ENCODE measurements at regions not wholly inside any gene's neighbourhood (a gene's known extent, or its start where the extent isn't known, plus 50 kb on each side); places are given as distances from the start of the nearest gene placed in this dataset.
A peak's percentile ranks its signal among the peaks of the same experiment; 100 is the strongest.

DNA sequence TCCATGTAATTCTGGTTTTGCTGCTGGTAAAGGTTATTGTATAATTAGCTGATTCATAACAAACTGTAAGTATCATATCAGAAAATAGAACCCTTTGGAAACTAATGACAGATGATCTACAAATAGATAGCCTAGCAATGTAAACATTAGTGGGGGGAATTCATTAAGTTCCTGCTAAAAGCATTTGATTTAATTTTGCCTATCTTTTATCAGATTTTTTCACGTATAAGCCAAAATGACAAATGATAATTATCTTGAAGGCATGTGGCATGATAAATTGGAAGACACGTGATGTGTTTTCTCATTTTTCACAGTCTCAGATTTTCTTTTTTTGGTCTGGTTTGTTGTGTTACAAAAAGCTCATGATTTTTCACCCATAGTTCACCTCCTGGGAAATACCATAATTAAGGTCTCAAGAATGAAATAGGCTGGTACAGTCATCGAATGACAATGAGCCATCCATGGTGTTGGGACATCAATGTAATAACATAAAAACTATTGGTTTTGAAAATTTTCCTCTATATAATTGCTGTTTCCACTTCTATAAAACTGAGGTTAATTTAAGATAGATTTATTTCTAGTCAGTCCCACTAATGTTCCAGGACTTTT, 325.9 kb upstream of the TBL1XR1 start:
- TF ChIP-seq, protein P1, sequence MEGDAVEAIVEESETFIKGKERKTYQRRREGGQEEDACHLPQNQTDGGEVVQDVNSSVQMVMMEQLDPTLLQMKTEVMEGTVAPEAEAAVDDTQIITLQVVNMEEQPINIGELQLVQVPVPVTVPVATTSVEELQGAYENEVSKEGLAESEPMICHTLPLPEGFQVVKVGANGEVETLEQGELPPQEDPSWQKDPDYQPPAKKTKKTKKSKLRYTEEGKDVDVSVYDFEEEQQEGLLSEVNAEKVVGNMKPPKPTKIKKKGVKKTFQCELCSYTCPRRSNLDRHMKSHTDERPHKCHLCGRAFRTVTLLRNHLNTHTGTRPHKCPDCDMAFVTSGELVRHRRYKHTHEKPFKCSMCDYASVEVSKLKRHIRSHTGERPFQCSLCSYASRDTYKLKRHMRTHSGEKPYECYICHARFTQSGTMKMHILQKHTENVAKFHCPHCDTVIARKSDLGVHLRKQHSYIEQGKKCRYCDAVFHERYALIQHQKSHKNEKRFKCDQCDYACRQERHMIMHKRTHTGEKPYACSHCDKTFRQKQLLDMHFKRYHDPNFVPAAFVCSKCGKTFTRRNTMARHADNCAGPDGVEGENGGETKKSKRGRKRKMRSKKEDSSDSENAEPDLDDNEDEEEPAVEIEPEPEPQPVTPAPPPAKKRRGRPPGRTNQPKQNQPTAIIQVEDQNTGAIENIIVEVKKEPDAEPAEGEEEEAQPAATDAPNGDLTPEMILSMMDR (conservative IDR thresholded peaks at IDR 0.05; ENCODE audit: control insufficient read depth, insufficient read depth, low read depth, low read length), result no peak
- no peak for DNase-seq (ENCODE audit: low read depth)
- H3K4me3 ChIP-seq (ENCODE audit: control insufficient read depth, low read depth, low read length), result no peak overlapping the region

DNA sequence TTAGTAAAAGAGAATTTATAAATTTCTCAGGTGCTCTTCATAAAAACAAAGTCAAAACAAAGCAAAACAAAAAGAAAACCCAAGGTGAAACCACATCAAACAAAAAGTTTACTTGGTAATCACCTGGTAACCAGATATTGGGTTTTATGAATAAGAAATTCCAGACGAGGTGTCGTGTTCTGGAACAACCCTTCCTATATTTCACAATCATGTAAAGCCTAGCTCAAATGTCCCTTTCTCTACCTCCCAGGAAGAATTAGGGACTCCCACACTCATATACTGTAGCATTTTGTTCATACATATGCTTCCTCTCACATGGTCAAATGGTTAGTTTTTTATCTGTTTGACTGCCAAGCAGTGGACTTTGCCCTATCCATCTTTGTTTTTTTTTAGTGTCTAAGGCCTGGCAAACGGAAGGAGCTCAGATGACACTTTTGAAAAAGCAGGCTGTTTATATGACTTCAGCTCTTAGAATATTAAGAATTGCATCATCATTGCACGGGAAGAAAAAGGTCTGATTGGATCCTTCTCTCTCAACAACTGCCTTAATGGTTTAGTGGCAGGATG, 326.7 kb upstream of the TBL1XR1 start:
- TF ChIP-seq, protein P1 (conservative IDR thresholded peaks at IDR 0.05; ENCODE audit: control insufficient read depth, insufficient read depth, low read depth, low read length), result no peak
- H3K4me3 ChIP-seq (ENCODE audit: control insufficient read depth, low read depth, low read length), result no peak overlapping the region
- DNase-seq (ENCODE audit: low read depth), result peak; percentile 39

DNA sequence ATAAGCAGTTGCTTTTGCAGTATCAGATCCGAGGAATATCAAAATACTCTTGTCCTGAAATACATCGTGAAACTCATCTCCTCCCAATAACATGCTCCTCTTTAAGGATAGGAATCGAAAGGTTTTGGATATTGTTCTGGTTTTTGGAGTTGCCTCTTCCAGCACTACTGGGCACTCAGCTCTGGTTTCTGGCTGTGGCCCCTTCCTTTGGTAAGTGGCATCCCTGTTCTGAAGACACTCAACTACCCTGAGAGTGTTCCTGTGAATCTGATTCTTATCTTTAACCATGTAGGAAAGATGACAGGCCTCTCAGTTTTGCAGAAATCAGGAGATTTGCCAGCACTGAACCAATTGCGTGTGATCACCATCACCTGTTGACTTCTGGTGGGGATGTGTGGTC, 327.5 kb upstream of the TBL1XR1 start:
- TF ChIP-seq, protein P1 (conservative IDR thresholded peaks at IDR 0.05; ENCODE audit: control insufficient read depth, insufficient read depth, low read depth, low read length), result no peak
- no peak for DNase-seq (ENCODE audit: low read depth)
- no peak overlapping the region for H3K4me3 ChIP-seq (ENCODE audit: control insufficient read depth, low read depth, low read length)

DNA sequence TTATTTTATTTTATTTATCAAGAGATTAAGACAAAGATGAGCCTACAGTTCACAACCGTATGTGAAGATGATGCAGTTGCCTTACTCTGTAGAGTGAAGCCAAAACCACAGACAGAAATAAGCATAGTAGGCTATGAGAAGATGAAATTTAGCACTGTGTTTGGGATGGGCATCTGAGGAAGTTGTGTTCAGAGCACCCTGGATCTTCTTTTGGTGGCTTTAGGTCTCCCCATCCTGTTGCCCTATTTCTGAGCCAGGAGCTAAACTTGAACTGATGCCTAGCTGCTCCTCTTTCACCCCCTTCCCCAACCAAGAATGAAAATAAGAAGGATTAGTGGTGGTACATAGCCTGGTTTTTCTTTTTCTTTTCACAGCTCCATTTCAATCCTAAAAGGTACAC, 328.1 kb upstream of the TBL1XR1 start:
- TF ChIP-seq, protein P1 (conservative IDR thresholded peaks at IDR 0.05; ENCODE audit: control insufficient read depth, insufficient read depth, low read depth, low read length), result no peak
- no peak for DNase-seq (ENCODE audit: low read depth)
- no peak overlapping the region for H3K4me3 ChIP-seq (ENCODE audit: control insufficient read depth, low read depth, low read length)

DNA sequence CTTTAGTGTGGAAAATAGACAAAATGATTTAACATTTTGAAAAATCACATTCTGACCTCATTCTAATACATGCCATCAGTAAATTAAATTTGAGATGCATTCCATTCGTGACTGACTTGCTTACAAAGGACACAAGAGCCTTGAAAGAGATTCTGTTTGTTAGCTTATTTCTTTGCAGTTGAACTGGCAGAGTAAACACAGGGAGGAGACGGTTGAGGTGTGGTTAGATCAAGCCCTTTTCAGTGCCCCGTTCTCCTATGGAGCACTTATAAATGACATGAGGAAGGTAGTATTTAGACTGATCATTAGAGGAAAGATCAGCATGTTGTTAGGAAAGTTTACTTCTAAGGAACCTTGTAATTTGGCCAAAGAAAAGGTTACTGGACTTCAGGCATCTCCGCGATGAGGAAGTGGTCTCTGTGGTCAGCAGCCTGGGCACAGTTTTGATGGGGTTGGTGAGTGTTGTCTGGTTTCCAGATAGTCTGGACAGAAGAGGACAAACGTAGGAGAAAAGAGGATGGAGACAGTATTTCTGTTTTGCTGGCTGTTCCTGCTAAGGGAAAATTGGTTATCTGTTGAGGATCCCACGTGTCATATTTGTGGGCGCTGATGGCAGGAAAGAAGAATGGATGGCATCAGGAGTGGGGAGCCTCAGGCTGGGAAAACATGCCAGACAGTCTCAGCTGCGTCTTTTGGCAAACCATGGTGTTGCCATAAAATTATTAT, 328.9 kb upstream of the TBL1XR1 start:
- TF ChIP-seq, protein P1 (conservative IDR thresholded peaks at IDR 0.05; ENCODE audit: control insufficient read depth, insufficient read depth, low read depth, low read length), result no peak
- no peak overlapping the region for H3K4me3 ChIP-seq (ENCODE audit: control insufficient read depth, low read depth, low read length)
- DNase-seq (ENCODE audit: low read depth), result no peak

DNA sequence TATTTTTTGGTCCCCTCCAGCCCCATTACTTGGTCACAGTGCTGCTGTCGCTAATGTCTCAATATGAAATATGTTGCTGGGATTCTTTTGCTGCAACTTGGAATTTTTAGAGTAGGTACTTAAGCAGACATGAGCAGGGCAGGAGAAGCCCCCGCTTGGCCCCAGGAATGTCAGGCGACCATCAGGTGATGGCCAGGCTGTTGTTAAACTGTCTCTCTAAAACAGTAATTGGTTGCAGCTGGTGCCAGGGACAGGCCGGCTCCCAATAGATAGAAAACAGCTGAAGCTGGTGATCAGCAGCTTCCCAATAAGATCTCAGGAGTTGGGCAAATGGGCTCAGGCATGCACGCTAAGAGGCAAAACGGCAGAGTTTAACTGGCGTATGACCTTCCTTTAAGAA, 329.9 kb upstream of the TBL1XR1 start:
- no peak overlapping the region for H3K4me3 ChIP-seq (ENCODE audit: control insufficient read depth, low read depth, low read length)
- TF ChIP-seq, protein P1 (conservative IDR thresholded peaks at IDR 0.05; ENCODE audit: control insufficient read depth, insufficient read depth, low read depth, low read length), result no peak
- DNase-seq (ENCODE audit: low read depth), result no peak
